HG03521 (cell line): ENCODE measurements at regions not wholly inside any gene's neighbourhood (a gene's known extent, or its start where the extent isn't known, plus 50 kb on each side); places are given as distances from the start of the nearest gene placed in this dataset.

Experiments used
- ATAC-seq: cut with Tn5 transposase; IDR thresholded peaks from one replicate; pipeline ENCODE4 v1.9.1; 2021; ENCODE audit warnings: mild to moderate bottlenecking, moderate library complexity; ENCODE audit not compliant: unreplicated experiment

GRCh38 chr13:74084375-74084935 lies 49.7 kb downstream of the KLF12 start:
- ATAC-seq, result no peak

- ATAC-seq, result no peak
These were observed 51.5 kb downstream of the KLF12 start for GRCh38 chr13:74082741-74083160.

GRCh38 chr13:74080762-74081161 lies 53.4 kb downstream of the KLF12 start:
- ATAC-seq, result no peak

DNA sequence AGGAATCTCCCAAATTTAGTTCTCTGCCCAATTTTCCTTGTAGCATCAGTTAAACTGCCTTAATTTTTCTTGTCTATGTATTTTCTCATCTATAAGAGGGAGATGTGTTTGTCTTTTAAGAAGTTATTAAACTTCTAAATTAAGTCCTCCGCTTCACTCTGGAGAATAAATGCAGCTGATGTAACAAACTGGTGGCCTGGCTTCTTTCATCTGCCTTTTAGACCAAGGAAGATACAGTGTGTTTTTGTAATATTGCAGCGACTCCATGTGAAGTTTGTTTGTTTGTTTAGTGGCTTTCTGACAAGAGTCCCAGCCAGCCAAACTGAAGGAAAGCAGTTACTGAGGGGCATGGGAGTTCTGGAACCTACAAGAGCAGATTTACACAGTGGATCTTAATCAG lies 56.4 kb downstream of the KLF12 start:
- no peak for ATAC-seq

DNA sequence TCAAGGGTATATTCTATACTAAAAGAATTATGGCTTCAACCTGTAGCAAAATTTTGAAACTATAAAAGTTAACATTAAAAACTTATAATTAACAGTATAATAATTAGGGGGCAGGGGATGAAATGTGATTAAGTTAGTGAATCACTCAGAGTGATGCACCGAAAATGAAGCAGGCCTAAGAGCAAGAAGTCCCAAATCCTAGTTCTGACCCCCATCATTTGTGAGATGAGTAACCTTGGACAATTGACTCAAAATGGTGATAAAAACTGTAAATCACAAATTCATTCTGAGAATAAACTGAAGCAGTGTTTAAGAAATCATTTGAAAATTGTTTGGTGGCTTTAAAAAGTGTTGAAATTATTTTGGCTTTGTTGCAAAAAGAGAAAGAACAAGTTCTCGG lies 56.8 kb downstream of the KLF12 start:
- no peak for ATAC-seq

- no peak for ATAC-seq
These were observed 59.5 kb downstream of the KLF12 start for GRCh38 chr13:74074723-74075122.

GRCh38 chr13:74073274-74073673 lies 60.9 kb downstream of the KLF12 start:
- no peak for ATAC-seq

- no peak for ATAC-seq
These were observed 63.7 kb downstream of the KLF12 start for GRCh38 chr13:74070513-74070912.

- ATAC-seq, result no peak
These were observed 64.1 kb downstream of the KLF12 start for GRCh38 chr13:74070065-74070464.

- no peak for ATAC-seq
These were observed 65.7 kb downstream of the KLF12 start for GRCh38 chr13:74068471-74068870.

- ATAC-seq, result no peak
These were observed 66.4 kb downstream of the KLF12 start for GRCh38 chr13:74067818-74068217.

- ATAC-seq, result no peak
These were observed 67.3 kb downstream of the KLF12 start for GRCh38 chr13:74066937-74067336.

DNA sequence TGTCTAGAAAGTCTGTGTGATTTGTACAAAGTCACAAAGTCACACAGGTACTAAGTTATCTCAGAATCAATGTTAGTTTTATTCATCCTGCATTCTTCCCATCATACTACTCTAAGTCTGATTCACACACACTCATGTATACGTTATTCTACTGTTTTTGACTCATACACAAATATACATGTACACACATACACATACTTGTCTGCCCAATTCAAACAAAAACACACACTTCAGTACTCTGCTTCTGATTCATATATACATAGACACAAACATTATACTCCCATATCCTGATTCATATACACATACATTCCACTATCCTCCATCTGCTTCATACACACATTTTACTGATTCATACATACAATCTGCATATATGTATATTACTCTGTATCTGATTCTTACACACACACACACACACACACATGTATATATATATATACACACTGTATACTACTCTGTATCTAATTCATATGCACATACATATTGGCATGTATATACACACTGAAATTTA lies 69.3 kb downstream of the KLF12 start:
- no peak for ATAC-seq

GRCh38 chr13:74063533-74064100 lies 70.6 kb downstream of the KLF12 start:
- ATAC-seq, result no peak

GRCh38 chr13:74062933-74063332 lies 71.3 kb downstream of the KLF12 start:
- peak; percentile 71 for ATAC-seq

GRCh38 chr13:74061926-74062595 lies 72.1 kb downstream of the KLF12 start:
- ATAC-seq, result peak; percentile 70

GRCh38 chr13:74056801-74057542 lies 77.2 kb downstream of the KLF12 start:
- no peak for ATAC-seq

DNA sequence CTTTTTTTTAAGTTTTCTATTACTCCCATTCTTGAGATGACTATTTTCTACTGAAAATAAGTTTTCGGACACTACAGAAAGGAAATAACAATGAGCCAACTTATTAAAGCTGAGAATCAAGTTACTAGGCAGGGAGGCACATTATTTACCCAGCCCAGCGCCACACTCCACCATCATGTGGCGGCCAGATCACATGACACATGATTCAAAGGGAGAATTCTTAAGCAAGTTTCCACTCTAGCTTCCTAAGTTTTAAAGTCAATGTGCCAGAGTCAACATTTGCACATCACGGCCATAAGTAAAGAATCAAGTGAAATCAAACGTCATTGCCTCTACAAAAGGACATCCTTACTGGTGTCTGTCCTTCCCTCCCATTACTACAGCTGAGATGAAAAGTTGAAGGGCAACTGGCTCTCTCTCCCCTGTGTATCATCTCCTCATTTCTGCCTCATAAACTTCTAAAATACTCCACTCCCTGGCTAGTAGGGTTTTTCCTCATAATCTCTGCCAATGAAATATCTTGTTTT lies 81.7 kb downstream of the KLF12 start:
- no peak for ATAC-seq

- no peak for ATAC-seq
These were observed 85.4 kb downstream of the KLF12 start for GRCh38 chr13:74048756-74049155.

DNA sequence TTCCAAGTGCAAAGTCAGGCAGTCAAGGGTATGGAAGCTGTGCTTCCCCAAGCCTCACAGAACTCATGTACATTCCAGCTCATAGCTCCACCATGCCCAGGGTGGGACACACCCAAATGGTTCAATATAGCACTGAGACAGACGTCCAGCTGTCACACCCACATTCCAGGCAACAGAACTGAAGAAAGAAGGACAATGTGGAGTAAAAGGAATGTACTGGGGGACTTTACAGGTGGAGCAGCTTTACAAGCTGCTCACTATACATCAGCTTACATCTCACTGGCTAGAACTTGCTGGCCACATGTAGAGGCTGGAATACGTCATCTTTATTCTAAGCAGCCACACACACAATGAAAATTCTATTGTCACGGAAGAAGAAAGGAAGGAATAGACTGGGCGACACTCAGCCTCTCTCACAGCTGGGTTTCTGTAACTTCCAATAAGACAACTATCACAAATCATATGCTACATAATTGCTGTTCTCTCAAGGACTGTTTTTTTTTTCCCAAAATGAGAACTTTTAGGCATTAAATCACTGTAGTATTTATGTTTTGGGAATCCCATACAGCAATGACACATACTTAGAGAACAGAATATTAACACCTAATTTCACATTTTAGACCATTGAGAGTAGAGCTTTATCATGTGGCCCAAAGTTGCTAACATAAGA lies 86.1 kb downstream of the KLF12 start:
- ATAC-seq, result no peak

- no peak for ATAC-seq
These were observed 87.8 kb downstream of the KLF12 start for GRCh38 chr13:74046431-74046830.
